ENCODE measurements at regions not wholly inside any gene's neighbourhood (a gene's known extent, or its start where the extent isn't known, plus 50 kb on each side); places are given as distances from the start of the nearest gene placed in this dataset.

GRCh38 chr3:155239960-155240359 is 53.5 kb downstream of the STRIT1 start:
- BruUV-seq (replicated peaks): no TSS peak
- Histone ChIP-seq H3K4me3 (replicated peaks in 1 of 3; ENCODE audit: insufficient read depth in 1 of 3, low read depth in 1 of 3, low read length in 3 of 3) (no peak overlapping the region), H3K27me3 (ENCODE audit: control insufficient read depth in 2 of 2, insufficient read depth in 2 of 2, low read length in 2 of 2) (no peaks in the 10 kb centered on the region), H3K9me3 (replicated peaks; ENCODE audit: control insufficient read depth, insufficient read depth, low read length) (no peaks in the 10 kb centered on the region), H3K79me2 (ENCODE audit: control insufficient read depth, insufficient read depth, low read length) (no peaks in the 10 kb centered on the region), H3K36me3 (ENCODE audit: control insufficient read depth in 2 of 2, extremely low read depth in 1 of 2, insufficient read depth in 2 of 2, low read length in 2 of 2) (no peaks in the 10 kb centered on the region), H3K4me1 (ENCODE audit: control insufficient read depth, extremely low read depth, insufficient read depth, low read length) (no peaks in the 10 kb centered on the region), H4K20me1 (replicated peaks; ENCODE audit: control insufficient read depth, extremely low read depth, insufficient read depth, low read length) (no peaks in the 10 kb centered on the region), H3K9ac (replicated peaks; ENCODE audit: extremely low read depth, insufficient read depth, low read length) (no peak overlapping the region), H3K4me2 (ENCODE audit: insufficient read depth, low read length) (no peak overlapping the region), H3K27ac (ENCODE audit: insufficient read depth, low read depth, low read length) (no peak overlapping the region), H2AFZ (ENCODE audit: low read depth, low read length) (no peak overlapping the region), H3K9me1 (replicated peaks; ENCODE audit: control insufficient read depth, extremely low read depth, insufficient read depth, low read length) (no peaks in the 10 kb centered on the region)
- POLR2A ChIA-PET: no interaction called here
- dilution Hi-C loops (cut with MboI; ENCODE audit: extremely low pct_ligation_motif_present, low sequenced_read_pairs): no loop called here
- CTCF ChIA-PET: no interaction called here
- no peak for FAIRE-seq
- DNase-seq (ENCODE audit: low read depth, low spot score): no peak
- intact Hi-C loops (cut with micrococcal nuclease): no loop called here
- TF ChIP-seq CTCF (IDR thresholded peaks at IDR 0.05; ENCODE audit: extremely low read depth in 1 of 2, insufficient read depth in 1 of 2, low read depth in 1 of 2, low read length in 2 of 2) (no peak), FOS (IDR thresholded peaks at IDR 0.05; ENCODE audit: borderline replicate concordance, insufficient read depth, low read length) (no peak), JUN (IDR thresholded peaks at IDR 0.05; ENCODE audit: borderline replicate concordance, insufficient read depth, insufficient read length, low read depth) (no peak), EZH2 (IDR thresholded peaks at IDR 0.05; ENCODE audit: borderline replicate concordance, low read depth, low read length, severe bottlenecking) (no peak), GATA2 (IDR thresholded peaks at IDR 0.05; ENCODE audit: insufficient read depth, insufficient read length, low read depth, low read length) (no peak), MYC (IDR thresholded peaks at IDR 0.05; ENCODE audit: low read depth, low read length) (no peak), POLR2AphosphoS5 (IDR thresholded peaks at IDR 0.05; ENCODE audit: insufficient read depth, low read depth, low read length) (no peak), MAX (IDR thresholded peaks at IDR 0.05; ENCODE audit: insufficient read depth, insufficient read length) (no peak), POLR2A (IDR thresholded peaks at IDR 0.05; ENCODE audit: low read depth, low read length) (no peak)

Measured in endothelial cell of umbilical vein (primary cell).